Tibial nerve (tissue), 4 donors: ENCODE measurements at regions not wholly inside any gene's neighbourhood (a gene's known extent, or its start where the extent isn't known, plus 50 kb on each side); places are given as distances from the start of the nearest gene placed in this dataset.

Experiments
- DNase-seq, 2 donors: peaks; one replicate each; pipeline ENCODE4 v3.0.0-alpha.2; 2019; ENCODE audit warnings: low spot score in 2 of 2
- H3K27ac ChIP-seq, 4 donors: fragments of 200-600 bp; sonication (generic) in 3 of 4; one replicate each; pipeline ENCODE4 v1.5.1; 2017 to 2019; ENCODE audit warnings: mild to moderate bottlenecking in 1 of 4
- H3K27me3 ChIP-seq, 2 donors: fragments of 200-600 bp; sonication (generic) in 1 of 2; one replicate each; pipeline versions ENCODE4 v1.5.1 to v1.6.0; 2017 to 2019
- H3K36me3 ChIP-seq, 3 donors: fragments of 200-600 bp; sonication (generic); one replicate each; pipeline ENCODE4 v1.5.1; 2018 to 2019
- H3K4me1 ChIP-seq, 4 donors: fragments of 200-600 bp; sonication (generic) in 3 of 4; one replicate each; pipeline ENCODE4 v1.5.1; 2017 to 2019
- H3K4me3 ChIP-seq, 4 donors: fragments of 200-600 bp; sonication (generic) in 3 of 4; one replicate each; pipeline ENCODE4 v1.5.1; 2017 to 2019; ENCODE audit warnings: mild to moderate bottlenecking in 1 of 4, moderate library complexity in 1 of 4
- H3K9me3 ChIP-seq, 4 donors: fragments of 200-600 bp; sonication (generic) in 3 of 4; one replicate each; pipeline ENCODE4 v1.5.1; 2017 to 2019
- CTCF ChIP-seq, 5 experiments: fragments of 200-600 bp in 3 of 5; fragments of 450-650 bp in 2 of 5; sonication (generic) in 3 of 5; IDR thresholded peaks; one replicate each; pipeline ENCODE4 v1.5.1; 2016 to 2019; ENCODE audit warnings: antibody characterized with exemption in 5 of 5, mild to moderate bottlenecking in 3 of 5, moderate library complexity in 2 of 5
- EP300 ChIP-seq, 2 donors: sonication (generic); formaldehyde crosslinking; IDR thresholded peaks; one replicate each; pipeline ENCODE4 v1.6.1; 2017; ENCODE audit warnings: antibody characterized with exemption in 2 of 2, mild to moderate bottlenecking in 1 of 2
- POLR2A ChIP-seq, 2 donors: fragments of 450-650 bp; IDR thresholded peaks; one replicate each; pipeline ENCODE4 v1.6.1; 2017; ENCODE audit warnings: antibody characterized with exemption in 2 of 2, mild to moderate bottlenecking in 2 of 2, moderate library complexity in 2 of 2
- WGBS, 2 donors: methylation state at CpG; one replicate each; pipeline ENCODE4 v1.1.5; 2018; 5-methylcytosine and 5-hydroxymethylcytosine counted together

DNA sequence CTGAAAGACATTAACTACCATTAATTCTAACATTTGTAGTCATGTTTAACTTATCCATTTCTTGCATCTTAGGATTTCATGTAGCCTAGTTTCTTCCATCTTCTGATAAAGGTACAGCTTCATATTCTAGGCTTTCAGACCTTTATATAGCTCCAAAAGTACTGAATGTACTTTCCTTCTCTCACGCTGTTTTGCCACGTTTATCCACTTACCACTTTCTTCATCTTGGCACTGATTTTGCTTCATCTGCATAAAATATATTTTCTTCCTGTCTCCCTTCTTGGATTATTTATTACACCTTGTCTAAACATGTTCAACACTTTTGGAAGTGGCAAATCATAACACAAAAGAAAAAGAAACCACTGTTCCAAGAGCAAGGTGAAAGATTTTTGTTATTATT, 553.8 kb downstream of the DTWD2 start:
- no peaks in the 10 kb centered on the region for H3K27me3 ChIP-seq
- H3K4me1 ChIP-seq, result no peaks in the 10 kb centered on the region
- no peaks in the 10 kb centered on the region for H3K9me3 ChIP-seq
- no peak overlapping the region for H3K27ac ChIP-seq
- WGBS, 2 donors, result 83 to 89% methylated on average over 2 of the region's 2 CpGs
- no peak for TF ChIP-seq CTCF (IDR thresholded peaks at IDR 0.05)
- TF ChIP-seq POLR2A (IDR thresholded peaks at IDR 0.05), result no peak
- TF ChIP-seq EP300 (IDR thresholded peaks at IDR 0.05), result no peak
- no peak for DNase-seq
- H3K36me3 ChIP-seq, result no peaks in the 10 kb centered on the region
- H3K4me3 ChIP-seq, result no peak overlapping the region

DNA sequence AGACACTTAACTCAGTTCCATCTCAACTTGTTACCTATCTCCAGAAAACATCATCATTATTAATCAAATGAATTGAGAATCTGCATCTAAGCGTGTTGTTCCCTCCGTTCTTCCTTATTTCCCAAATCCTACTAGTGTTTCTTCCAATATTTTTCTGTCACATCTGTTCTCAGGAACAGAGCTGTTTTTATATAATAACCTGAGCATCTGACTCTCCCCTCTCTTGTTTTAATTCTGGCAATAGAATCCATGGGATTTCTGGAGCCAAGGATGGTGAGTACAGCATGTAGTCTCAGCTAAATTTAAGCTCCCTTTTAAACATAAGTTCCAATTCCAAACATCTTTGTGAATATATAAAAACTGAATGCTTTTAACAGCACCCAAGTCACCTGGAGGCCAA, 558.3 kb downstream of the DTWD2 start:
- H3K27ac ChIP-seq, result no peak overlapping the region
- 92 to 96% methylated on average over 2 of the region's 2 CpGs for WGBS, 2 donors
- TF ChIP-seq POLR2A (IDR thresholded peaks at IDR 0.05) (no peak), CTCF (IDR thresholded peaks at IDR 0.05) (no peak), EP300 (IDR thresholded peaks at IDR 0.05) (no peak)

GRCh38 chr5:118407958-118408357, 580.4 kb downstream of the DTWD2 start:
- no peak overlapping the region for H3K4me3 ChIP-seq
- no peaks in the 10 kb centered on the region for H3K36me3 ChIP-seq
- no peak overlapping the region for H3K27ac ChIP-seq
- TF ChIP-seq EP300 (IDR thresholded peaks at IDR 0.05) (no peak), POLR2A (IDR thresholded peaks at IDR 0.05) (no peak), CTCF (IDR thresholded peaks at IDR 0.05) (no peak)
- H3K9me3 ChIP-seq, result no peaks in the 10 kb centered on the region
- no peaks in the 10 kb centered on the region for H3K27me3 ChIP-seq
- H3K4me1 ChIP-seq, result no peaks in the 10 kb centered on the region
- no peak for DNase-seq

More for the DNA sequence above, 558.3 kb downstream of the DTWD2 start:
- Histone ChIP-seq H3K36me3 (no peaks in the 10 kb centered on the region), H3K4me3 (no peak overlapping the region), H3K9me3 (peaks cover 0 to 12% (median 0%) of the 10 kb centered on the region in 4 donors), H3K4me1 (no peaks in the 10 kb centered on the region), H3K27me3 (no peaks in the 10 kb centered on the region)
- DNase-seq, result no peak

DNA sequence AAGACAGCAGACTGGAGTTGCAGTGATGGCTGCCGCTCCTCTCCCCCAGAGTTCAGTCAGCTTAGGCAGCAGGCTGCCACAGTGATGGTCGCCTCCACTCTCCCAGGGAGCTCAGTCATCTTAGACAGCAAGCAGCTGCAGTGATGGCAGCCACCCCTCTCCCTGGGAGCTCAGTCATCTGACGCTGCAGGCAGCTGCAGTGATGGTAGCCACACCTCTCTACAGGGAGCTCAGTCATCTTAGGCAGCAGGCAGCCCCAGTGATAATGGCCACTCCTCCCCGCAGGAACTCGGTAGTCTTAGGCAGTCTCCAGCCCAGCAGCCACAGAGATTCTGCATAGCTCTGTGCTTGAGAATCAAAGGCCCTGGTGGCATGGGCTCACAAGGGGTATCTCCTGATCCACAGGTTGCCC, 582.7 kb downstream of the DTWD2 start:
- 81 to 94% methylated on average over 3 of the region's 5 CpGs for WGBS, 2 donors
- H3K9me3 ChIP-seq, result peaks cover 0 to 8% (median 0%) of the 10 kb centered on the region in 4 donors
- H3K27ac ChIP-seq, result no peak overlapping the region
- H3K4me3 ChIP-seq, result no peak overlapping the region
- H3K4me1 ChIP-seq, result no peaks in the 10 kb centered on the region
- no peak for DNase-seq
- H3K27me3 ChIP-seq, result no peaks in the 10 kb centered on the region
- no peaks in the 10 kb centered on the region for H3K36me3 ChIP-seq
- TF ChIP-seq EP300 (IDR thresholded peaks at IDR 0.05) (no peak), POLR2A (IDR thresholded peaks at IDR 0.05) (no peak), CTCF (IDR thresholded peaks at IDR 0.05) (no peak)

- Histone ChIP-seq H3K4me1 (peaks cover 0 to 5% (median 0%) of the 10 kb centered on the region in 4 donors), H3K9me3 (peaks cover 0 to 7% (median 0%) of the 10 kb centered on the region in 4 donors), H3K36me3 (no peaks in the 10 kb centered on the region), H3K27me3 (no peaks in the 10 kb centered on the region), H3K4me3 (no peak overlapping the region), H3K27ac (no peak overlapping the region)
- WGBS, 2 donors, result 78 to 91% methylated on average over 4 of the region's 4 CpGs
- no peak for DNase-seq
- TF ChIP-seq EP300 (IDR thresholded peaks at IDR 0.05) (no peak), POLR2A (IDR thresholded peaks at IDR 0.05) (no peak), CTCF (IDR thresholded peaks at IDR 0.05) (no peak)
These were observed 591.1 kb downstream of the DTWD2 start for GRCh38 chr5:118397236-118397635.
